IPS-18a (cell line): ENCODE measurements at regions not wholly inside any gene's neighbourhood (a gene's known extent, or its start where the extent isn't known, plus 50 kb on each side); places are given as distances from the start of the nearest gene placed in this dataset.

Experiments used
- H3K27ac ChIP-seq: one replicate; pipeline ENCODE4 v1.5.1; 2013; ENCODE audit warnings: low read length
- H3K27me3 ChIP-seq: one replicate; pipeline ENCODE4 v1.6.1; 2013; ENCODE audit warnings: mild to moderate bottlenecking, low read length; ENCODE audit not compliant: control insufficient read depth, insufficient read depth
- H3K36me3 ChIP-seq: one replicate; pipeline ENCODE4 v1.6.1; 2013; ENCODE audit warnings: low read depth, low read length; ENCODE audit not compliant: control insufficient read depth
- H3K4me1 ChIP-seq: one replicate; pipeline ENCODE4 v1.6.1; 2013; ENCODE audit warnings: low read depth, low read length; ENCODE audit not compliant: control insufficient read depth
- H3K4me3 ChIP-seq: one replicate; pipeline ENCODE4 v1.5.1; 2013; ENCODE audit warnings: low read length
- H3K9ac ChIP-seq: one replicate; pipeline ENCODE4 v1.6.1; 2013; ENCODE audit warnings: mild to moderate bottlenecking, low read length, moderate library complexity
- H3K9me3 ChIP-seq: one replicate; pipeline ENCODE4 v1.6.1; 2013; ENCODE audit warnings: low read depth, low read length; ENCODE audit not compliant: control insufficient read depth

DNA sequence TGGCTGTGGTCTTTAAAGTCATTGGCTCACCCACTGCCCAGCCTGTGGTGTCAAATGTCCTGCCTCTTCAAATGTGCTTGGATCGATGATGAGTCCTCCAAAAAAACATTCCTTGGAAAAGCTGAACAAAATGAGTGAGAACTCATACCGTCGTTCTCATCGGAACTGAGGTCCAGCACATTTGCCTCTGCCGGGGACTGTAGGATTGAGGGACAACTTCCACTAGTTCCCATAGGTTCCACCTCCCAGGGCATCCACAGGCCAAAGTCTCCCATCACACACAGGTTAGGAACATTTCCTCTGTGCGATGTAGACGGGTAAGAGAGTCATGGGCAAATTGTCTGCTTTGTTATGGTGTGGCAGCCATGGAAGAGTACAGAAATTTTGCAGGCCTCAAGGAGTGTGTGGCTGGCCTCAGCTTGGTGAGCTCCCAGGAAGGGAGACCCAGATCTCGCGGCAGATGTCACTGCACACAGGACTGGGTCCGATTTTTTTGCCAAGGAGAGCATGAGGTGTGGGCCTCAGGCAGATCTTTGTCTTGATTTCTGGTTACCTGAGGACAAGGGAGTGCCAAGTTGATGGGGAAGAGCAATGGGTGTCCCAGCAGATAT is 115.7 kb downstream of the SNRPN start:
- Histone ChIP-seq H3K27me3 (no peaks in the 10 kb centered on the region), H3K27ac (no peak overlapping the region), H3K9me3 (peaks cover 84% of the 10 kb centered on the region), H3K36me3 (peaks cover 100% of the 10 kb centered on the region), H3K4me1 (no peaks in the 10 kb centered on the region), H3K4me3 (no peak overlapping the region), H3K9ac (no peak overlapping the region)

DNA sequence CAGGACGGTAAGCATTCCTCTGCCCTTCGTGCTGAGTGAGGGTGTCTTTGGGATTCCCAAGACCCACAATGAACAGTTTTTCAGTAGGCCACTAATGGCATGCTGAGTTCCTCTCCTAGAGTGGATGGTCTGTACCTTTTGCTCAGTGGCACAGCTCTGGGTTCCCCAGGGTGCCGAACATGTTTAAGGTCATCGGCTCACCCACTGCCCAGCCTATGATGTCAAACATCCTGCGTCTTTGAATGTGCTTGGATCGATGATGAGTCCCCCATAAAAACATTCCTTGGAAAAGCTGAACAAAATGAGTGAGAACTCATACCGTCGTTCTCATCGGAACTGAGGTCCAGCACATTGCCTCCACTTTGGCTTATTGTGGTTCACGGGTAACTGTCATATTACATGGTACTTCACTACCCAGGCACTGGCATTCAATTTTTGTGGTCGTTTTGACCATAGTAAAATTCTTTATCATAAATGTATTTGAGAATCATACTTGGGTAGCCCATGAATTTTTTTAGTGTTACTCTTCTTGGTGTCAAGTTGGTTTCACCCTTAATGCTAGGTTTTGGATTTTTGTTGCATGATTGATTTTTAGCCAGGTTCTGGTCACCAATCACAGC is 118.2 kb downstream of the SNRPN start:
- peaks cover 67% of the 10 kb centered on the region for H3K9me3 ChIP-seq
- no peak overlapping the region for H3K27ac ChIP-seq
- H3K36me3 ChIP-seq: peaks cover 100% of the 10 kb centered on the region

DNA sequence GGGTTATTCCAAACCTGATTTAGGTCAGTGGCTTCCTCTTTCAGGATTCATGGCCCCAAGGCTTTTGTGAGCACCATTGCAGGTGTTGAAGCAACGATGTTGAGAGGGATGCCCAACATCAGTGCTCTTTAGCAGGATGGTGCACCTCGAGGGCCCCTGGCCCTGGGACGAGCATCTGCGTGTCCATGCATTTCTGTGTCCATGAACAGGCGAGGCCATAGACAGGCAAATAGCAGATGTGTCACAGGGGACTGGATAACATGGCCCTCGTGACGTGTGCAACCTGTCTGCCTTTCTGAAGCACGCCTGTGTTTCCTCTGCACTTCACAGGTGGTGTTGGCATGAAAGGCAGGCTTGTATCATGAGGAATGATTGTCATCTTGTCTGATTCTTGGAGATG is 132.3 kb downstream of the SNRPN start:
- Histone ChIP-seq H3K4me1 (no peaks in the 10 kb centered on the region), H3K4me3 (no peak overlapping the region), H3K9me3 (peaks cover 13% of the 10 kb centered on the region), H3K9ac (no peak overlapping the region), H3K27ac (no peak overlapping the region), H3K27me3 (no peaks in the 10 kb centered on the region), H3K36me3 (peaks cover 97% of the 10 kb centered on the region)

More for the DNA sequence above, 118.2 kb downstream of the SNRPN start:
- H3K4me3 ChIP-seq: no peak overlapping the region
- no peaks in the 10 kb centered on the region for H3K27me3 ChIP-seq
- no peak overlapping the region for H3K9ac ChIP-seq
- H3K4me1 ChIP-seq: no peaks in the 10 kb centered on the region

DNA sequence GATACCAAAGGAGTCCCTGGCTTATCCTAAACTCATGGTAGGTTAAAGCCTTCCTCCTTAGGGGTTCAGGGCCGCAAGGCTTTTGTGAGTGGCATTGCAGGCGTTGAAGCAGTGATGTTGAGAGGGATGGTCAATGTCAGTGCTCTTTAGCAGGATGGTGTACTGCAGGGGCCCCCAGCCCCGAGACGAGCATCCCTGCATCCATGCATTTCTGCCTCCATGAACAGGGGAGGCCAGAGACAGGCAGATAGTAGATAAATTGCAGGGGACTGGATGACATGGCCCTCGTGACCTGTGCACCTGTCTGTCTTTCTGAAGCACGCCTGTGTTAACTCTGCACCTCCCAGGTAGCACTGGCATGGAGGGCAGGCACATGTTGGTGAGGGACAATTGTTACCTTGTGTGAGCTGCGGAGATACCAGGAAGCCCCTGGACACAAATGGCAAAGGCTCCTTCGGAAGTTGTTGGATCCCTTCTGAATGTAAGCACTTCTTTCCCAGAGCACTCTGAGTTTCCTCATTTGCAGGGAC is 133.5 kb downstream of the SNRPN start:
- H3K27me3 ChIP-seq: no peaks in the 10 kb centered on the region
- no peak overlapping the region for H3K9ac ChIP-seq
- no peaks in the 10 kb centered on the region for H3K4me1 ChIP-seq
- no peak overlapping the region for H3K27ac ChIP-seq
- no peak overlapping the region for H3K4me3 ChIP-seq
- H3K9me3 ChIP-seq: peaks cover 16% of the 10 kb centered on the region
- peaks cover 97% of the 10 kb centered on the region for H3K36me3 ChIP-seq

DNA sequence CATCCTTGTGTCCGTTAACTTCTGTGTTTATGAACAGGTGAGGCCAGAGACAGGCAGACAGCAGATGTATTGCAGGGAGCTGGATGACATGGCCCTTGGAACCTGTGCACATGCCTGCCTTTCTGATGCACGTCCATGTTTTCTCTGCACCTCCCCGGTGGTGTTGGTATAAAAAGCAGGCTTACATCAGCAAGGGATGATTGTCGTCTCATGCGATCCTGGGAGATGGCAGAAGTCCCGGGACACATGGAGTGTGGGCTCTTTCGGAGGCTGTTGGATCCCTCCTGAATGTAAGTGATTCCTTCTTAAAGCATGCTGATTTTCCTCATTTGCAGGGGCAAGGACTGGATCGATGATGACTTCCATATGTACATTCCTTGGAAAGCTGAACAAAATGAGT is 134.8 kb downstream of the SNRPN start:
- Histone ChIP-seq H3K36me3 (peaks cover 97% of the 10 kb centered on the region), H3K4me3 (no peak overlapping the region), H3K27me3 (no peaks in the 10 kb centered on the region), H3K9me3 (peaks cover 16% of the 10 kb centered on the region), H3K9ac (no peak overlapping the region), H3K27ac (no peak overlapping the region), H3K4me1 (no peaks in the 10 kb centered on the region)

DNA sequence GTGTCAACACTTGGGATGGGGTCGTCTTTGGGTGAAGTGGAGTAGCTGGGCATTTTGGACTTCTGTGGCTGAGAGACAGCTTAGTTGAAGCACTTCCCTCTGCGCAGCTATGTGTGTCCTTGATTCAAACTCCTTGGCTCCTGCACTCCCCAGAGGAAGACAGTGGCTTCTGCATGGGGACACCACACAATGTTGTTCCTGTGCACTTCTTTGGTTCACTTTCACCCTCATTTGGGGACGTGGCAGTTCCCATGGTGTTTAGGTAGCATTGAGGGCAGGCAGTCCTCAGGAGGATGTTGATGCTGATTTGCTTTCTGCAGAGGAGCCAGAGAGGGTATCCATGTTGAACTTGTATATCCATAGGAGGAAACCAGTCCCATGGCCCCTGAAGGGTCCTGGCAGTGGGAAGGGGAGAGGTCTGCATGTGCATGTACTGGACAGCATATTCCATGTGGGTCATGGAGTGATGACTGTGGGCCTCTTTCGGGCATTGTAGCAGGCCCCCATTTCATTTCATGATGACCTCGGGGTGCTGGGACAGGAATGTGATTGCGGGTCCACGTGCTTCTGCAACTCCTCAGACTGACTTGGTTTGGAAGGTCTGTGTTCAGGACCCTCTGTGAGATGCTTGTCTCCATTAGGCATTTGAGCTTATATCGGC is 135.4 kb downstream of the SNRPN start:
- no peak overlapping the region for H3K27ac ChIP-seq
- peaks cover 18% of the 10 kb centered on the region for H3K9me3 ChIP-seq
- H3K4me1 ChIP-seq: no peaks in the 10 kb centered on the region
- H3K4me3 ChIP-seq: no peak overlapping the region
- peaks cover 97% of the 10 kb centered on the region for H3K36me3 ChIP-seq
- H3K27me3 ChIP-seq: no peaks in the 10 kb centered on the region
- no peak overlapping the region for H3K9ac ChIP-seq

DNA sequence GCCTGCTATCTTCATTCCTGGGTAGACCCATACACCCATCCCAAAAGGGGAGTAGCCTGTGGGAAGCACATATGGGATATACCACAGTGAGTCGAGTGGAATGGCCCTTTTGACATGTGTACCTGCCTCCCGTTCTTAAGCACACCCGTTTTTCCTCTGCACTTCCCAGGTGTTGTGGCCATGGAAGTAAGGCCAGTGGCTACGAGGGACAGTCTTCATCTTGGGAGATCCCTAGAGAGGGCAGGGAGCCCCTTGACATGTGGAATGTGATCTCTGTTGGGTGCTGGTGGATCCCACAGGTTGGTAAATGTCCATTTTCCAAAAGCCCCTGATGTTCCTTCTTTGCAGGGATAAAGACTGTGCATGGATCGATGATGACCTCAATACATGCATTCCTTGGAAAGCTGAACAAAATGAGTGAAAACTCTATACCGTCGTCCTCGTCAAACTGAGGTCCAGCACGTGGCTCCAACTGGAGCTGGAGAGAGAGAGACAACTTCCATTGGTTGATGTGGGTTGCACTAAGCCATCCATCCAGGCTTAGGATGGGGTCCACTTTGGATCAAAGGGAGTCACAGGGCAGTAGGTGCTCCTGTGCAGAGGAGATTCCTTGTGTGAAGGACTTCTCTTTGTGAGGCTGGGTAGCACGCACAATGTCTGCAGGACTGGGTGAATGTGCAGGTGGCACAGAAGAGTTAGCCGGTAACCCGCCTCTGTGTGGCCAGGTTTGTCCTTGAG is 136.8 kb downstream of the SNRPN start:
- H3K36me3 ChIP-seq: peaks cover 95% of the 10 kb centered on the region
- no peaks in the 10 kb centered on the region for H3K4me1 ChIP-seq
- H3K4me3 ChIP-seq: no peak overlapping the region
- no peaks in the 10 kb centered on the region for H3K27me3 ChIP-seq
- H3K27ac ChIP-seq: no peak overlapping the region
- H3K9ac ChIP-seq: no peak overlapping the region
- peaks cover 18% of the 10 kb centered on the region for H3K9me3 ChIP-seq

DNA sequence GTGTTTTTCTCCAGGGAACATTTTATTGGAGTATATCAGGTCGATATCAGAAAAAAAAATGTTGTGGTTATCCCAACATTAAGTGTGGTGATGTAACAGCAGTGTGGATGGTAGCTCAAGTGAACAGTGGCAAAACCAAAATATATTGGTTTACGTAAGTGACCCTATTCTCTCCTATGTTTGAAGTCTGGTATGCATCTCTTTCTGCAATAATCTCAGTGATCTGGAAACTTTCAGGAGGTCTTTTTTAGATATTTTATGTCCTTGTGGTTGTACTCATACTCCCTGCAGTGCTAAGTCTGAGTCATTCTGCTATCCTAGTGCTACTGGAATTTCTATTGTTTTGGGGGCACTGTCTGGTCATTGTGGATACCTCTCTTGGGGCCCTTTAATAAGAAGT is 137.9 kb downstream of the SNRPN start:
- no peaks in the 10 kb centered on the region for H3K27me3 ChIP-seq
- no peaks in the 10 kb centered on the region for H3K4me1 ChIP-seq
- H3K36me3 ChIP-seq: peaks cover 94% of the 10 kb centered on the region
- no peak overlapping the region for H3K4me3 ChIP-seq
- H3K9me3 ChIP-seq: peaks cover 17% of the 10 kb centered on the region
- no peak overlapping the region for H3K27ac ChIP-seq
- no peak overlapping the region for H3K9ac ChIP-seq

DNA sequence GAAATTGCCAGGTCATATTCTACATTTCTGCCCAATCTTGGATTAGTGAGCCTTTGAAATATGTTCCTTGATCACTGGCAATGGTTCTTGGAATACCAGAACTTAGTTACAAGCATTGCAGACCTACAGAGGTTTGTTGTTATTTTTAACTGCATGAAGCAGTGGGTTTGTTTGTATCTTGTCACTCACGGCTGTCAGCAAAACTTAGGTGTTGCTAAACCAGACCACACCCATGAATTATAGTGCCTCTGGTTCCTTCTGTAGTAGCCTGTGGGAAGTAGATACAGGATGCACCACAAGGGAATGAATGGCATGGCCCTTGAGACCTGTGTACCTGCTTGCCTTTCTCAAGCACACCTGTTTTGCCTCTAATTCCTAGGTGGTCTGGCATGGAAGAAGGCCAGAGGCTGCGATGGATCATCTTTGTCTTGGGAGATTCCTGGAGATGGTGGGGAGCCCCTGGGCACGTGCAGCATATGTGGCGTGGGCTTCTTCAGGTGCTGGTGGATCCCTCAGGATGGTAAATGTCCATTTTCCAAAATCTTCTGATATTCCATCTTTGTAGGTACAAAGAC is 138.8 kb downstream of the SNRPN start:
- no peaks in the 10 kb centered on the region for H3K4me1 ChIP-seq
- H3K27me3 ChIP-seq: no peaks in the 10 kb centered on the region
- no peak overlapping the region for H3K27ac ChIP-seq
- H3K9ac ChIP-seq: no peak overlapping the region
- no peak overlapping the region for H3K4me3 ChIP-seq
- H3K9me3 ChIP-seq: peaks cover 18% of the 10 kb centered on the region
- H3K36me3 ChIP-seq: peaks cover 93% of the 10 kb centered on the region

DNA sequence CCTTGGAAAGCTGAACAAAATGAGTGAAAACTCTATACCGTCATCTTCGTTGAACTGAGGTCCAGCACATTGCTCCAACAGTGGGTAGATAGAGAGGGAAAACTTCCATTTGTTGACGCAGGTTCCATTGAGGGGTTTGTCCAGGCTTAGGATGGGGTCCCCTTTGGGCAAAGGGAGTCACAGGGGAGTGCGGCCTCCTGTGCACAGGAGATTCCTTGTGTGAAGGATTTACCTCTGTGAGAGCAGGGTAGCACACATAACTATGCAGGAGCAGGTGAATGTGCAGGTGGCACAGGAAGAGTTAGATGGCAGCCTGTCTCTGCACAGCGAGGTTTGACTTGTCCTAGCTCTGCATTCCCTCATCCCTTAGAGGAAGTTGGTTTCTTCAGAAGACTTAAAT is 139.3 kb downstream of the SNRPN start:
- H3K9ac ChIP-seq: no peak overlapping the region
- no peaks in the 10 kb centered on the region for H3K27me3 ChIP-seq
- peaks cover 21% of the 10 kb centered on the region for H3K9me3 ChIP-seq
- H3K4me1 ChIP-seq: no peaks in the 10 kb centered on the region
- H3K27ac ChIP-seq: no peak overlapping the region
- no peak overlapping the region for H3K4me3 ChIP-seq
- H3K36me3 ChIP-seq: peaks cover 95% of the 10 kb centered on the region

DNA sequence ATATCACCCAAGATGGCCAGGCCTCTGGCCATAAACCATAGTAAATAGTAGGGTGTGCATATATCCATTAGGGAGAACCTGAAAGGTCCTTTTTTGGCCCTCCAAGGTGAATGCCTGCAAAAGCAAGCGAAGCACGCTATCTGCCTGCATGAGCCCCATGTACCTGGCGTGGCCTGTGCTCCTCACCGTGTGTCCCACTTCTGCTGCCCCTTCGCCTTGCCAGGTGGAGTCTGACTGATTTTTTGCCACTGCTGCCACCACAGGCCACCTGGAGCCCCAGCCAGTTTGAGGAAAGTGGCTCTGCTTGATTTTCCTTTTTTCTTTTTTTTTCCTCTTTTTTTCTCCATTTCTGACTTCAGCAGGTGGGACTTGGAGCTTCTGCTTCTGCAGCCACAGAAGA is 139.7 kb downstream of the SNRPN start:
- Histone ChIP-seq H3K27ac (no peak overlapping the region), H3K36me3 (peaks cover 95% of the 10 kb centered on the region), H3K4me3 (no peak overlapping the region), H3K9ac (no peak overlapping the region), H3K9me3 (peaks cover 26% of the 10 kb centered on the region), H3K4me1 (no peaks in the 10 kb centered on the region), H3K27me3 (no peaks in the 10 kb centered on the region)
